ENCODE measurements at regions not wholly inside any gene's neighbourhood (a gene's known extent, or its start where the extent isn't known, plus 50 kb on each side); places are given as distances from the start of the nearest gene placed in this dataset.

DNA sequence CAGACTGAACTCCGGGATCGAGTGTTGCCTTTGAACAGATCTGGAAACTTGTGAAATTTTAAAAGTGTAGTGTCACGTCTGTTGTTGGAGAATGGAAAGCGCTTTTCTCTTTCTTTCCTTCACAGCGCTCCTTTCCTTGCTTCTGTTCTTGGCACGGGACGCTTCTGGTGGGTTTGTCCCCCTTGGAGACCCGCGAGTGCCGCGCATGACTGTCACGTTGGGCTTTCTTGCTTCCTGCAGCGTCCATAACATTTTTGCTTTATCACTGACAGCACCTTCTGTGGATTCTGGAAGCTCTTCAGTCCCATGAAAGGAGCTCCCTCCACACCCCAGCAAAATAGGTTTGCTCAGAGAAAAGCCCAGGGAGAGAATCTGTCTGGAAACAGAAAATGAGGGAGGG is 193.0 kb upstream of the TMEM132C start:
- Histone ChIP-seq H3K27me3 (no peaks in the 10 kb centered on the region), H3K9me3 (no peaks in the 10 kb centered on the region), H3K4me1 (no peaks in the 10 kb centered on the region), H3K4me3 (no peak overlapping the region), H3K36me3 (no peaks in the 10 kb centered on the region), H3K27ac (no peak overlapping the region)
- DNase-seq, result no peak
- 76 to 88% methylated on average over 13 of the region's 13 CpGs for WGBS, 2 donors
- TF ChIP-seq, protein P1, sequence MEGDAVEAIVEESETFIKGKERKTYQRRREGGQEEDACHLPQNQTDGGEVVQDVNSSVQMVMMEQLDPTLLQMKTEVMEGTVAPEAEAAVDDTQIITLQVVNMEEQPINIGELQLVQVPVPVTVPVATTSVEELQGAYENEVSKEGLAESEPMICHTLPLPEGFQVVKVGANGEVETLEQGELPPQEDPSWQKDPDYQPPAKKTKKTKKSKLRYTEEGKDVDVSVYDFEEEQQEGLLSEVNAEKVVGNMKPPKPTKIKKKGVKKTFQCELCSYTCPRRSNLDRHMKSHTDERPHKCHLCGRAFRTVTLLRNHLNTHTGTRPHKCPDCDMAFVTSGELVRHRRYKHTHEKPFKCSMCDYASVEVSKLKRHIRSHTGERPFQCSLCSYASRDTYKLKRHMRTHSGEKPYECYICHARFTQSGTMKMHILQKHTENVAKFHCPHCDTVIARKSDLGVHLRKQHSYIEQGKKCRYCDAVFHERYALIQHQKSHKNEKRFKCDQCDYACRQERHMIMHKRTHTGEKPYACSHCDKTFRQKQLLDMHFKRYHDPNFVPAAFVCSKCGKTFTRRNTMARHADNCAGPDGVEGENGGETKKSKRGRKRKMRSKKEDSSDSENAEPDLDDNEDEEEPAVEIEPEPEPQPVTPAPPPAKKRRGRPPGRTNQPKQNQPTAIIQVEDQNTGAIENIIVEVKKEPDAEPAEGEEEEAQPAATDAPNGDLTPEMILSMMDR (IDR thresholded peaks at IDR 0.05), result no peak
- TF ChIP-seq POLR2A (IDR thresholded peaks at IDR 0.05), result no peak
- intact Hi-C loops (cut with DNase I), result no loop called here

DNA sequence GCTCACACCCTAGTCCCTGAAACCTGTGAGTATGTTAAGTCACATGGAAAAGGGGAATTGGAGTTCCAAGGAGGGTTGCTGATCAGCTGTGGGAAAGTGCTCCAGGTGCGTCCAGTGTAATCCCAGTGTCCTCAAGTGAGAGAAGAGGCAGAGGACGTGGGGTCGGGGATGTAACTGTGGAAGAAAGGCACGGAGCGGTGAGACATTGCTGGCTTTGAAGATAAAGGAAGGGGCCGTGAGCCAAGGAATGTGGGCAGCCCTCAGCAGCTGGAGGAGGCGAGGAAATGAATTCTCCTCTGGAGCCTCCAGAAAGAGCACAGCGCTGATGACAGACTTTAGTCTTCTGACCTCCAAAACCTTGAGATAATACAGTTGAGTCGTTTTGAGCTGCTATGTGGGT is 191.6 kb upstream of the TMEM132C start:
- H3K36me3 ChIP-seq, result no peaks in the 10 kb centered on the region
- TF ChIP-seq POLR2A (IDR thresholded peaks at IDR 0.05), result no peak
- TF ChIP-seq, protein P1 (IDR thresholded peaks at IDR 0.05), result no peak
- H3K4me3 ChIP-seq, result no peak overlapping the region
- H3K4me1 ChIP-seq, result no peaks in the 10 kb centered on the region
- intact Hi-C loops (cut with DNase I), result no loop called here
- 78 to 85% methylated on average over 9 of the region's 9 CpGs for WGBS, 2 donors
- no peak overlapping the region for H3K27ac ChIP-seq
- H3K27me3 ChIP-seq, result no peaks in the 10 kb centered on the region
- no peak for DNase-seq
- H3K9me3 ChIP-seq, result no peaks in the 10 kb centered on the region

DNA sequence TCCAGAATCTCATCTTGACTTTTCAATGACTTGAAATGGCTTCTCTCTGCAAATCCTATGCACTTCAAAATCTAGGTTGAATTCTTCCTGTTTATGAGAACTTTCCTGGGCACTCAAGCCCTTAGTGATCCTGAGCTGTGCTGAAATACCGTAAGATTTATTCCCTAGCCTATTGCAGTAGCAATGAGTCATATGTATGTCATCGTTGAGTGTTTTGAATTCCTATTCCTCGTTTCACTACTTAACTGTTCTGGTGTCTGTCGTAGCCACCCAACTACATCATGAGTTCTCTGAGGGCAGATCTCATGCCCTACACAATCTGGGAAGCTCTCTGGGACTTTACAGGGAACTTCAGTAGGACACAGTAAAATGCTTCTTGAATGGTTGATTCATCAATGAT is 190.8 kb upstream of the TMEM132C start:
- intact Hi-C loops (cut with DNase I), result no loop called here
- no peak overlapping the region for H3K4me3 ChIP-seq
- H3K9me3 ChIP-seq, result no peaks in the 10 kb centered on the region
- no peak overlapping the region for H3K27ac ChIP-seq
- no peaks in the 10 kb centered on the region for H3K4me1 ChIP-seq
- no peak for TF ChIP-seq POLR2A (IDR thresholded peaks at IDR 0.05)
- TF ChIP-seq, protein P1 (IDR thresholded peaks at IDR 0.05), result no peak
- no peak for DNase-seq
- 32 to 40% methylated on average over 4 of the region's 4 CpGs for WGBS, 2 donors
- no peaks in the 10 kb centered on the region for H3K27me3 ChIP-seq
- H3K36me3 ChIP-seq, result no peaks in the 10 kb centered on the region

DNA sequence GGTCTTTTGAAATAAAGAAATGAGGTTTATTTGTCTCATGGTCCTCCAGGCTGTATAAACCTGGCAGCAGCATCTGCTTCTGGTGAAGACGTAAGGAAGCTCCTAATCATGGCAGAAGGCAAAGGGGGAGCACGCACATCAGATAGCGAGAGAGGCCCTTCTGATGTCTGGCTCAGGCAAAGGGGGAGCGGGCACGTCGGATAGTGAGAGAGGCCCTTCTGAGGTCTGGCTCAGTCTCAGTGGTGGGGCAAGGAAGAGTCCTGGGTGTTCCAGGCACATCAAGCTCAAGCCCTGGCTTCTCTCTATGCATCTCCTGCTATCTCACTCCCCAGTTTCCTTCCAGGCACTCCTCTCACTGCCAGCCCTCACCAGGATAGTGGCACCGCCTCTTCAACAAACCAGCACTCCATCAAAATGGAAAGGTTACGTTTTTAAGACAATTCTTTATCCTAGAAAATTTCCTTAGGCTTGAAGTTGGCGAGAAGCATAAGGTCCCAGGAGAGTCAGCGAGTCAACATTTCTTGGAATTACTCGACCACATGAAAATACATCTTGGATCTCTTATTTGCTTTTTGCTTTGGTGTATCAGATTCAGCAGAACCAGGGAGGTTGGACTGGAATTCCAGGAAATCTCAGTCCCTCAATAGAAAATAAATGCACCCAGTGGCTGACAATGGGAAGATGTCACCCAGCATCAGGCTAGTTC is 189.6 kb upstream of the TMEM132C start:
- Histone ChIP-seq H3K27ac (no peak overlapping the region), H3K4me3 (no peak overlapping the region), H3K4me1 (no peaks in the 10 kb centered on the region), H3K27me3 (no peaks in the 10 kb centered on the region), H3K36me3 (no peaks in the 10 kb centered on the region), H3K9me3 (no peaks in the 10 kb centered on the region)
- intact Hi-C loops (cut with DNase I), result no loop called here
- no peak for DNase-seq
- TF ChIP-seq, protein P1 (IDR thresholded peaks at IDR 0.05), result no peak
- no peak for TF ChIP-seq POLR2A (IDR thresholded peaks at IDR 0.05)
- WGBS, 2 donors, result 70 to 76% methylated on average over 10 to 11 of the region's 11 CpGs

DNA sequence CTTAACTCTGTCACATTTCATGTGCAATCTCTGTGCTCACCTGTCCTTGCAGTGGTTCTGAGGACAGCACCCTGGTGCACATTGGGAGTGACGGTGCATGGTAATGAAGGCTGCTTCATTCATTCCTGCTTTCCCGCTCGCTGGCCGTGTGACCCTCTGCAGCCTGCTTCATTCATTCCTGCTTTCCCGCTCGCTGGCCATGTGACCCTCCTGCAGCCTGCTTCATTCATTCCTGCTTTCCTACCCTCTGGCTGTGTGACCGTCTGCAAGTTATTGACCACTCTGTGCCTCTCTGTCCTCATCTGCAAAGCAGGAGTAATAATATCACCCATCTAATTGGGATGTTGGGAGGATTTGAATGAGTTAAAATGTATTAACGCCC is 189.1 kb upstream of the TMEM132C start:
- Histone ChIP-seq H3K27ac (no peak overlapping the region), H3K36me3 (no peaks in the 10 kb centered on the region), H3K27me3 (no peaks in the 10 kb centered on the region), H3K9me3 (no peaks in the 10 kb centered on the region), H3K4me1 (no peaks in the 10 kb centered on the region), H3K4me3 (no peak overlapping the region)
- intact Hi-C loops (cut with DNase I), result no loop called here
- no peak for TF ChIP-seq POLR2A (IDR thresholded peaks at IDR 0.05)
- TF ChIP-seq, protein P1 (IDR thresholded peaks at IDR 0.05), result no peak
- WGBS, 2 donors, result 83 to 87% methylated on average over 8 of the region's 8 CpGs
- DNase-seq, result no peak
